ENCODE measurements at regions not wholly inside any gene's neighbourhood (a gene's known extent, or its start where the extent isn't known, plus 50 kb on each side); places are given as distances from the start of the nearest gene placed in this dataset.

GRCh38 chr10:37682617-37683016 is 174.8 kb downstream of the ZNF248 start:
- Histone ChIP-seq H2AFZ (ENCODE audit: low read length) (no peak overlapping the region), H2BK5ac (ENCODE audit: insufficient read length, low read length) (no peak overlapping the region), H3K23me2 (ENCODE audit: insufficient read length, low read depth, low read length, poor library complexity, severe bottlenecking) (no peaks in the 10 kb centered on the region), H3K4ac (ENCODE audit: low read depth, low read length) (no peak overlapping the region), H4K5ac (ENCODE audit: insufficient read length, low read depth, low read length) (no peak overlapping the region), H3K56ac (ENCODE audit: insufficient read length, low read depth, low read length) (no peak overlapping the region), H3K4me2 (ENCODE audit: insufficient read depth, insufficient read length, low read length) (no peak overlapping the region), H2AK5ac (ENCODE audit: insufficient read length, low read length) (no peak overlapping the region), H3K14ac (ENCODE audit: insufficient read depth, low read length) (no peak overlapping the region), H3K27ac (ENCODE audit: insufficient read length, low read depth, low read length) (no peak overlapping the region), H2BK15ac (ENCODE audit: low read depth, low read length) (no peak overlapping the region), H2BK20ac (ENCODE audit: low read depth, low read length, poor library complexity, severe bottlenecking) (no peak overlapping the region), H3K9ac (ENCODE audit: extremely low read depth, insufficient read length, low read length) (no peak overlapping the region), H4K20me1 (ENCODE audit: control insufficient read depth, insufficient read depth, insufficient read length) (no peaks in the 10 kb centered on the region), H3K27me3 (ENCODE audit: insufficient read depth, low read length) (no peaks in the 10 kb centered on the region), H4K8ac (replicated peaks; ENCODE audit: insufficient read length, low read depth, low read length) (no peak overlapping the region), H3K79me2 (ENCODE audit: insufficient read depth, low read length) (no peaks in the 10 kb centered on the region), H3K9me3 (ENCODE audit: control insufficient read depth, low read depth, low read length) (peaks cover 66% of the 10 kb centered on the region), H3T11ph (ENCODE audit: low read length) (no peak overlapping the region), H2BK12ac (ENCODE audit: insufficient read length, low read depth, low read length) (no peak overlapping the region), H3K18ac (ENCODE audit: insufficient read length, low read depth, low read length) (no peak overlapping the region), H2BK120ac (ENCODE audit: low read depth, low read length, poor library complexity, severe bottlenecking) (no peak overlapping the region), H3K23ac (ENCODE audit: insufficient read length, low read depth, low read length) (no peak overlapping the region), H4K91ac (ENCODE audit: insufficient read length, low read depth, low read length) (no peak overlapping the region), H3K4me1 (ENCODE audit: insufficient read depth, low read length) (no peaks in the 10 kb centered on the region), H3K79me1 (ENCODE audit: insufficient read depth, low read depth, low read length, poor library complexity, severe bottlenecking) (no peaks in the 10 kb centered on the region)
- peaks cover 94 to 98% of the 10 kb centered on the region in 2 experiments for H3K9me3 Mint-ChIP-seq
- TF ChIP-seq, protein P1, sequence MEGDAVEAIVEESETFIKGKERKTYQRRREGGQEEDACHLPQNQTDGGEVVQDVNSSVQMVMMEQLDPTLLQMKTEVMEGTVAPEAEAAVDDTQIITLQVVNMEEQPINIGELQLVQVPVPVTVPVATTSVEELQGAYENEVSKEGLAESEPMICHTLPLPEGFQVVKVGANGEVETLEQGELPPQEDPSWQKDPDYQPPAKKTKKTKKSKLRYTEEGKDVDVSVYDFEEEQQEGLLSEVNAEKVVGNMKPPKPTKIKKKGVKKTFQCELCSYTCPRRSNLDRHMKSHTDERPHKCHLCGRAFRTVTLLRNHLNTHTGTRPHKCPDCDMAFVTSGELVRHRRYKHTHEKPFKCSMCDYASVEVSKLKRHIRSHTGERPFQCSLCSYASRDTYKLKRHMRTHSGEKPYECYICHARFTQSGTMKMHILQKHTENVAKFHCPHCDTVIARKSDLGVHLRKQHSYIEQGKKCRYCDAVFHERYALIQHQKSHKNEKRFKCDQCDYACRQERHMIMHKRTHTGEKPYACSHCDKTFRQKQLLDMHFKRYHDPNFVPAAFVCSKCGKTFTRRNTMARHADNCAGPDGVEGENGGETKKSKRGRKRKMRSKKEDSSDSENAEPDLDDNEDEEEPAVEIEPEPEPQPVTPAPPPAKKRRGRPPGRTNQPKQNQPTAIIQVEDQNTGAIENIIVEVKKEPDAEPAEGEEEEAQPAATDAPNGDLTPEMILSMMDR (conservative IDR thresholded peaks at IDR 0.05): no peak
- no peaks in the 10 kb centered on the region for H3K4me1 Mint-ChIP-seq
- DNase-seq: no peak
- no CpG with 5 or more reads among the region's 4 CpGs for WGBS (ENCODE audit: extremely low coverage, insufficient read length, low lambda C conversion rate)
- peaks cover 26 to 32% (median 31%) of the 10 kb centered on the region in 3 experiments; a peak in 6 of 7 replicates for H3K36me3 Mint-ChIP-seq (ENCODE audit: insufficient read depth in 1 of 3, low read depth in 3 of 3)
- H3K27ac Mint-ChIP-seq: no peak overlapping the region
- no peak overlapping the region for H3K4me3 Mint-ChIP-seq
- H3K27me3 Mint-ChIP-seq (ENCODE audit: low read depth): peaks cover 1% of the 10 kb centered on the region; the same call in 1 of the 2 replicates

All from H9 (cell line).